ENCODE measurements at regions not wholly inside any gene's neighbourhood (a gene's known extent, or its start where the extent isn't known, plus 50 kb on each side); places are given as distances from the start of the nearest gene placed in this dataset.
"Not testable (repeated sequence)": the region's sequence is repeated elsewhere in the genome, so short reads cannot be mapped to it uniquely, and the experiment has no call there.

GRCh38 chr9:84077816-84078215 lies 97.2 kb downstream of the RMI1 start:
- TF ChIP-seq, protein P1, sequence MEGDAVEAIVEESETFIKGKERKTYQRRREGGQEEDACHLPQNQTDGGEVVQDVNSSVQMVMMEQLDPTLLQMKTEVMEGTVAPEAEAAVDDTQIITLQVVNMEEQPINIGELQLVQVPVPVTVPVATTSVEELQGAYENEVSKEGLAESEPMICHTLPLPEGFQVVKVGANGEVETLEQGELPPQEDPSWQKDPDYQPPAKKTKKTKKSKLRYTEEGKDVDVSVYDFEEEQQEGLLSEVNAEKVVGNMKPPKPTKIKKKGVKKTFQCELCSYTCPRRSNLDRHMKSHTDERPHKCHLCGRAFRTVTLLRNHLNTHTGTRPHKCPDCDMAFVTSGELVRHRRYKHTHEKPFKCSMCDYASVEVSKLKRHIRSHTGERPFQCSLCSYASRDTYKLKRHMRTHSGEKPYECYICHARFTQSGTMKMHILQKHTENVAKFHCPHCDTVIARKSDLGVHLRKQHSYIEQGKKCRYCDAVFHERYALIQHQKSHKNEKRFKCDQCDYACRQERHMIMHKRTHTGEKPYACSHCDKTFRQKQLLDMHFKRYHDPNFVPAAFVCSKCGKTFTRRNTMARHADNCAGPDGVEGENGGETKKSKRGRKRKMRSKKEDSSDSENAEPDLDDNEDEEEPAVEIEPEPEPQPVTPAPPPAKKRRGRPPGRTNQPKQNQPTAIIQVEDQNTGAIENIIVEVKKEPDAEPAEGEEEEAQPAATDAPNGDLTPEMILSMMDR (IDR thresholded peaks at IDR 0.05; ENCODE audit: insufficient read depth, low read depth, low read length) = not testable (repeated sequence)
- not testable (repeated sequence) for TF ChIP-seq EZH2 (IDR thresholded peaks at IDR 0.05; ENCODE audit: insufficient read depth, low read length)

Measured in astrocyte (in vitro differentiated cells and primary cell).